NCI-H1417 (cell line): ENCODE measurements at regions not wholly inside any gene's neighbourhood (a gene's known extent, or its start where the extent isn't known, plus 50 kb on each side); places are given as distances from the start of the nearest gene placed in this dataset.
A peak's percentile ranks its signal among the peaks of the same experiment; 100 is the strongest.
"Not testable (repeated sequence)": the region's sequence is repeated elsewhere in the genome, so short reads cannot be mapped to it uniquely, and the experiment has no call there.

Experiments
- DNase-seq, 3 experiments: peaks; one replicate each; lab custom pipeline; 2025; lab: John Stamatoyannopoulos, UW

GRCh38 chr2:16816522-16816921, 150.9 kb upstream of the CYRIA start:
- no peak for DNase-seq

DNA sequence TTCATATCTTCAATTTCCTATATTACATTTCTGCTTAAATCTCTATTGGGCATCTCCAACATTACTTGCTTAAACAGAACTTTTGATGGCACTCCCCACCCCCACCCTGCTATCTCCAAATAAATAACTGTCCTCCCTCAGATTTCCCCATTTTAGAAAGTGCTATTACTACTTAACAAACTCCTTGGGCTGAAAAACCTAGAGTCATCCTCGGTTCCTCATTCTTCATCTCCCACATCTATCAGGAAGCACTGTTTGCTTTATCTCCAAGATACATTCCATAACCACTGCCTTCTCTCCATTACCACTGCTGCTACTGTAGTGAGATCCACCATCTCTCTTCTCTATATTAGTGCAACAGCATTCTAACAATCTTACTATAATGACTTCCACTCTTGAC, 150.4 kb upstream of the CYRIA start:
- no peak for DNase-seq

GRCh38 chr2:16813593-16813992, 148.0 kb upstream of the CYRIA start:
- peak in 1 of 3 experiments; percentile 51 for DNase-seq

DNA sequence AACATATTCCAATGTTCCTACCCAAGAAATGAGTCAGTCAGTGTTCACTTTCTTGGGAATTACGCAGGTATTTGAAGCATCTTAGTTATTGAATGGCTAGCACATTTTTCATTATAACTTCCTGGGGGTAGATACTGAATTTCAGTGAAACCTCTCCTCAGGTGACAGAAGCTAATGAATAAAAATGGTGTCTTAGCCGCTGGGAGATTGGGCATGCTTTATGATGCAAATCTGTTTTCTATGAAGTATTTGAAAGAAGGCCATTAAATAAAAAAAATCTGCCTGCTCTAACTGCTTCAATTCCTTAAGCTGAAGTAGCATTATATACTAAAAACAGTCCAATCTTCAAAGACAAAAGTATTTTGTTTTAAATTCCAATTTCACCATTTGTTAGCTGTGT, 132.8 kb upstream of the CYRIA start:
- DNase-seq = no peak

DNA sequence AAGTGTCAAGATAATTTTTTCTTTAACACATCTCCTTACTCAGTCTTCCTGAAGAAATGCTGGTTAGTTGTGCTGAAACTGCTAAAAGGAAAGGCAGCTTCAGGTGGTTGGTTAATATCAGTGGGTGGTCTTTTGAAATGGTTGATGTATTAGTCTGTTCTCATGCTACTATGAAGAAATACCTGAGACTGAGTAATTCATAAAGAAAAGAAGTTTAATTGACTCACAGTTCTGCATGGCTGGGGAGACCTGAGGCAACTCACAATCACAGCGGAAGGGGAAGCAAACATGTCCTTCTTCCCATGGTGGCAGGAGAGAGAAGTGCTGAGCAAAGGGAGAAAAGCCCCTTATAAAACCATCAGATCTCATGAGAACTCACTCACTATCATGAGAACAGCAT, 125.9 kb upstream of the CYRIA start:
- DNase-seq = no peak

- DNase-seq = peak in 1 of 3 experiments; percentile 22
Measured at GRCh38 chr2:16785149-16785548, 119.5 kb upstream of the CYRIA start.

GRCh38 chr2:16784652-16785051, 119.0 kb upstream of the CYRIA start:
- DNase-seq = peak in 1 of 3 experiments; percentile 17

DNA sequence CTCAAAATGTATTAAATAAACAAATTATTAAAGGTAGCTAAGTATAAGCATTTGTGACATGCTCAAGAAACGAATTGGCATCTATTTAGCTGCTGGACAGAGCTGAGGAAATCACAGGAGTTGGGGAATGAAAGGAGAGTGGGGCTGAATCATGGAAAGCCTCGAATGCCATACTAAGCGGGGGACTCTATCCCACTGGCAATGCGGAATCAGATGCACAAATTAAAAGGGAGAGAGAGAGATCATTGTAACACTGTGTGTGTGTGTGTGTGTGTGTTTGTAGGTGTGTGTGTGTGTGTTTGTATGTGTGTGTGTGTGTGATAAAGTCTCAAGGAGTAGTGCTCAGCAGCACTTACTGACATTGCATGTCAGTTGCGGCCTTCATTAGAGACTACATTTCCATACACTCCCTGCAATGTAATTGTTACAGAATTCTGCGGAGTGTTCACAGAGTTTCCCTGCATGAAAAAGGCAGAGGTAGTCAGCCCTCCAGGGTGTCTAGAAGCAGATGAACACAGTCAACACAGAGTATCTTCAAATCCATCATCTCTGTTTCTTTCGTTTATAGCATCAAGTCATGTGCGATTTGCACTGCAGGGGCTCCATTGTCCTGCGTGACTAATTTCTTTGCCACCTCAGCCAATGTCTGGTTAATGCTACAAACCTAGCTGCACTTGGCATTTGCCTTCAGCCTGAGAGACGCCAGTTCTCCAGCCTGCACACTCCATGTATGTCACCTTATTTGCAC, 111.7 kb upstream of the CYRIA start:
- DNase-seq = peak in 1 of 3 experiments; percentile 37

DNA sequence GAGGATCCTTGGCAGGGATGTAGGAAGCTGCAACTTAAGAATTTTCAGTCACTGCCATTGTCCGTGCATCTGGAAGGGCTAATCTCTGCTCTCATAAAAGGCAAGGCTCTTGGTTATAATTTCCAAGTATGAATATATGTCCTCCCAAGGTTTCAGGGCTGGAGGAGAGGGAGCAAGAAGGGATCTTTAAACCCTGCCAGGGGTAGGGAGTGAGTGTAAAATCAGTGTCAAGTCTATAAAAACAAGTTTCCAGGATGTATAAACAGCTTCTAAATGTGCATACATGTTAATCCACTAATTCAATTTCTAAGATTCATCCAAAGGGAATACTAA, 110.2 kb upstream of the CYRIA start:
- no peak for DNase-seq

DNA sequence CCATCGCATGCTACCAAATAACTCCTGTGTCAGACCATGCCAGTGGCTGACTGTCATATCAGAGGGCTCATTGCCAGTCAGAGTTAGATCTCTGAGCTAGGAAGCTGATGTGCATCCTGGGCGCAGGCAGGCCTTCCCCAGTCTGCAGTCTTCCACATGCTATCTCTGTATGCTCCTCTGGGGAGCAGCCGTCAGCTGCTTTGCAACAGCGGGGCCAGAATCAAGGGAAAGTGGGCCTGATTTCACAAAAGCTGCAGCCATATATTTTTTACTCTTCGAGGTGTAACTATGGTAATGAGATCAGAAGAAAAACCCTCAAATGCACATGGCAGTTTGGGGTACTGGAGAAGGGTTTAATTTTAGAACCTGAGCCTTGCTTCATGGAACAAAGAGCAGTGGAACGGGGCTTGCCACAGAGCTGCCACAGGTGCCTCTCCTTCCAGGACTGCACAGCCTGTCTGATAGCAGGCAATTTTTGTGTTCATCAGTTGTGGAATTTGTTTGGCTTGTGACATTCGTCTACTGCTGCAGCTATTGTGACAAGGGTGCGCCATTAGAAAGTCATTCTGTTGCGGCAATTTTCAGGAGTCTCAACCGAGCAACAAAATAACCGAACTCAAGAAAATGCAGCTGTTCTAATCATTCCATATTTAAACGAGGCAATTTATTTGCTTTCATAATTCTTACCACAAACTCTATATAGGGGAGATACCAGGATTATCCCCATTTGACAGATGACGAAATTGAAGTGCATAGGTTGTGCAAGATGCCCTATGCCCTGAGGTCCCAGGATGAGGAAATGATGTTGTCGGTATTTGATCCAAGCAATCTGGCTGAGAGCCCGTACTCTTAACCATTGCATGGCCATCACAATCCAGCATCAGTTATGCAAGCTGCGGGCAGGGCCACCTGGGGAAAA, 109.6 kb upstream of the CYRIA start:
- DNase-seq = no peak

DNA sequence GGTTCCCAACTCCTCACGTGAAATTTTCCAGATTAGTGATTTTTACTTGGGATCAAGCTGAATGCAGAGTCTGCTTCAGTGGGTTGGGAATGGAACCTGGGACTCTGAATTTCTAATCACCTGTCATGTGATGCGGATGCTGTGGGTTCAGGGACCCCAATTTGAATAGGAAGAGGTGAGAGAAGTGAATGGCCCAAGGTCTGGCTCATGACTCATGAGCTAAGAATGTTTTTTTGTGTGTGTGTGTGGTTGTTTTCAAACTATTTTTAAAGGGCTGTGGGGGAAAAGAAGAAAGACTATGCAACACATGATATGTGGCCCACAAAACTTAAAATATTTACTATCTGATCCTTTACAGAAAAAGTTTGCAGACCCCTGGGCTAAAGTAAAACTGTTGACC, 108.5 kb upstream of the CYRIA start:
- no peak for DNase-seq

- peak; percentile 17 to 76 (median 64) for DNase-seq
Measured at GRCh38 chr2:16773080-16773713, 107.6 kb upstream of the CYRIA start.

DNA sequence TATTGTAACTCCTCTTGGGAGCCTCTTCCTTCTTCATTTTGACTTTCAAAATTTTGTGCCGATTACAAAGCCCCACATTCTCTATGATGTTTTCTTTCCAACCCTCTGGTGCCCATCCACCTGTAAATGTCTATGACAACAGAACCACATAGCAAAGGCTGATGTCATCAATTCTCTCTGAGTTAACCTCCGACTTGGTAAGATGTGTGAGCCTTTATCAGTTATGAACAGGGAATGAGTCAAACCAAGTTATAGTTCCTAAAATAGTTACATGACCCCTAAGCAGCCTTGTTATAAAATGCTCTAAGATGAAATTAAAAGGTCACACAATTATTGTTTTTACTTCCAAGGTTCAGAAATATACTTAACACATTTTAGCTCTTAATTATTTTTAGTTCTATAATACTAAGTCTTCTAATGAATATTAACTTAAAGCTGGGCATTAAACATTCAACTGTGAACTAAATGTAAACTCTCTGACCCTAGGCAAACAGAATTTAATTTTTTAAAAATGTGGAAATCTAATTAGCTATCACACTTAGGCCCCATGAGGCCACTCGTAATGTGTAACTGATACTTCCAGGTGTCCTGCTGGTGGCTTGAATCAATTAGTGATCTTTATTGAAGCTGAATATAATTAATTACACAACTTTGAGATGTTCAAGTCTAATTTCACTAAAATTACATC, 102.3 kb upstream of the CYRIA start:
- DNase-seq = no peak

DNA sequence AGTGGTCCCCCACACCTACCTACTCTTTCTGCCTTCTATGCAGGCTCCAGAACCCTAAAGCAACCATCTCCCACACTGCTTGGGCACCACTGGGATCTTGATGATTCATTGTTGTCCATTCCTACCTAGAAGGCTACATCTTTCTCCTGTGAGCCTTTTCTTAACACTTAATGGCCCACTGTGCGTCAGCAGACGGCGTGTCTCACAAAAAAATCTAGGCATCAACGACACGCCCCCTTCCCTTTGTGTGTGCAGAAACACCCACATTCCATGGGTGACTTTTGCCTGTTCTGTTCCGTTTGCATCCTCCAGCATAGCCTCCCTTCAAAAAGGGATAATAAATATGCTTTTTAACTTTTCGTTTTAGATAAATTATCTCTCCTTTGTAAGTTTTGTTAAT, 99.7 kb upstream of the CYRIA start:
- no peak for DNase-seq

GRCh38 chr2:16764487-16764886, 98.9 kb upstream of the CYRIA start:
- DNase-seq = no peak

DNA sequence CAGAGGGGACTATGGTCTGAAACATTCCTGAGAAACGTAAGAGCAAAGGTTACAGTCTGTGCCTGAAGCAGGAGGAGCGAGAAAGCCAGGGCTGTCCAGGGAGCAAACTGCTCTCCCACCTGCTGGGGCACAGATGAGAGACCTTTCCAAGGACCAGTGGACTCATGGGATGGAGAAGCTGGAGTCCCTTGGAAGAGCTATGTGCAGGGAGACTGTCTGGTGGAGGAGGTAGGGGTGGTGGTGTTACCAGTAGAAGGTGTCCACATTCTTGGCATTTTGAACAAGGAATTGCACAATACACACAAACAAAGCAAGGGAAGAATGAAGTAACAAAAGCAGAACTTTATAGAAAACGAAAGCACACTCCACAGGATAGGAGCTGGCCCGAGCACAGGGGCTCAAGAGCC, 97.9 kb upstream of the CYRIA start:
- no peak for DNase-seq

- no peak for DNase-seq
Measured at GRCh38 chr2:16763056-16763455, 97.4 kb upstream of the CYRIA start.

- DNase-seq = no peak
Measured at GRCh38 chr2:16760426-16760825, 94.8 kb upstream of the CYRIA start.

DNA sequence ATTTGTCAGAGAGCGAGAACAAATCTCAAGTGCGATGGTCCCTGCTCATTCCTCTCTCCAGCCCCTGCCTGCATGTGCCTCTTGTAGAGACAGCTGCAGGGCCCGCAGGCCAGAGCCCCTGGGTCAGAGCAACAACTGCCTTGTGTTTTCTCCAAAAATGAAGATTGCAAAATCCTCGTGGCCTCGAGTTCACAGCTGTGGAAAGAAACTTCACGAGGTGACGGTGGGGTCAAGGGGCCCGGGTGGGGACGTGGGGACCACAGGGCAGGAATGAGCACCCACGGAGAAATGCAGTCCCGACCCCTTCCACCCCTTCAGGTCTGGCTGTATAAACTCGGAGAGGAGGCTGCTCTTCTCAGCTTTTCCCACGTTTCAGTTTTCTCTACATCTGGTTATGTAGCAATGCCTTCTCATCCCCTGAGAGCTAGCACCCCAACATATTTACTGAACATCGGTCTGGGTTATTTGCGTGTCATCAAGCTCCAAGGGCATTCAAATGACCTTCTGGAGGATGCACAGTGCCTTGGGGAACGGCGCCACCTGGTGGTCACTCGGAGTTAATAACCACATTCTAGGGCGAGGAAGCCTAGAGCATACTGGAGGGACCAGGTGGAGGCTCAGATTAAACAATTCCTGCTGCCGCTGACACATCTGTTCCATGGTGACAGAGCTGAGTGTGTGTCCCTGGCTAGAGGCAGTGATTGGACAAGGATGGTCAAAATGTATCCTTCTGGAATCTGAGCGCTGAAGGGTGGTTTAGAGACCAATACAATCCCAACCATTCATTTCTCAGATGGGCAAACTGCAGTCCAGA, 91.4 kb upstream of the CYRIA start:
- DNase-seq = peak; percentile 34 to 85 (median 79)

DNA sequence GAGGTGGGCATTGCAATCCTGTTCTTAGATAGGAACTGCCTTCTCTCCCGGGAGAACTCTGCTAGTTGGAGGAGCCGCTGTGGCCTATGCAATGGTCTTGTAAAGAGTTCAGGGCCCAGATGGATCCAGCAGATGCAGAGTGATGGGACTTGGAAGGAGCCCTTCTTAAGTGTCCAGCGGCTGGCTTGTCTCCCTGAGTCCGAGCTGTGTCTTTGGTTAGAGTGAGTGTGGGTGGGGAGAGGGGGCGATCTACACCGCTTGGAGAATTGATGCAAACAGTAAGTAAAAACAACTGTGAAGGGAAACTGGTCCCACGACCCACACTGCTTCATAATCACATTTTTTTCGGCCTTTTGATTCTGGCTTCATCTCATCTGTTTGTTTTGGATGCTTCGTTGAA, 89.8 kb upstream of the CYRIA start:
- DNase-seq = no peak

DNA sequence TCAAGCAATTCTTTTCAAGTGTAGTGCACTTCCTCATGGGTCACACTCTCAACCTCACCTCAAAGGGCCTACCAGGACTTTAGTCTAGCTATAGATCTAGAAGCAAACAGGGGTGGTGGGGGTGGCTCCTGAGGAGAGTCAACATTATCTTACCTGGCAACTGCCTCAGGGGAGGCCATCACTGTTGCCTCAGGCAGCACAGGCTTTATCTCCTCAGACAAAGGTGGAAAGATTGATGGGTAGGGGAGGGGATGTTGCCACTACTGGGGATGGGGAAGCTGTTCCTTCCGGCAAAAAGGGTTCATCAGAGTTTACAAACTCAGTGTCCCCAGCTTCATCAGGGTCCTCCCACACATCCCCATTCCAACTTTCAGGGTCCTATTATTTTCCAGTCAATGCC, 87.4 kb upstream of the CYRIA start:
- DNase-seq = not testable (repeated sequence)

- DNase-seq = not testable (repeated sequence)
Measured at GRCh38 chr2:16750925-16751214, 85.2 kb upstream of the CYRIA start.
